ENCODE measurements at regions not wholly inside any gene's neighbourhood (a gene's known extent, or its start where the extent isn't known, plus 50 kb on each side); places are given as distances from the start of the nearest gene placed in this dataset. TPM values are rescaled to one million over a fixed set of nuclear protein-coding genes. Genes with fewer than 3 reads are reported as not detected.

Small RNA genes lying in the stretch of these regions (small RNA-seq; reads per million reads assigned to genes)
- gene AL117339.3 (not detected), gene RNU6-1118P (not detected)
